Right atrium auricular region (tissue), 2 donors: ENCODE measurements at regions not wholly inside any gene's neighbourhood (a gene's known extent, or its start where the extent isn't known, plus 50 kb on each side); places are given as distances from the start of the nearest gene placed in this dataset.

Source experiments
- DNase-seq: peaks from one replicate; pipeline ENCODE4 v3.0.0-alpha.2; 2019; ENCODE audit warnings: low spot score
- H3K27ac ChIP-seq, 2 donors: fragments of 200-600 bp; sonication (generic); 1 replicate in 1 of 2; 2 replicates in 1 of 2; pipeline ENCODE4 v1.5.1; 2016 to 2019
- H3K27me3 ChIP-seq, 2 donors: fragments of 200-600 bp; sonication (generic); one replicate each; pipeline versions ENCODE4 v1.5.1 to v1.6.0; 2017 to 2019
- H3K36me3 ChIP-seq: fragments of 200-600 bp; sonication (generic); one replicate; pipeline ENCODE4 v1.5.1; 2016
- H3K4me1 ChIP-seq, 2 donors: fragments of 200-600 bp; sonication (generic); one replicate each; pipeline versions ENCODE4 v1.5.1 to v1.6.0; 2017 to 2019
- H3K4me3 ChIP-seq, 2 donors: fragments of 200-600 bp; sonication (generic); 1 replicate in 1 of 2; 2 replicates in 1 of 2; pipeline ENCODE4 v1.5.1; 2017 to 2019; ENCODE audit warnings: mild to moderate bottlenecking in 1 of 2, moderate library complexity in 1 of 2
- H3K9me3 ChIP-seq, 2 donors: fragments of 200-600 bp; sonication (generic); one replicate each; pipeline ENCODE4 v1.5.1; 2019
- TF ChIP-seq, protein P1 (sequence below), 2 donors: fragments of 200-600 bp; sonication (generic); IDR thresholded peaks; one replicate each; pipeline ENCODE4 v1.5.1; 2019; ENCODE audit warnings: antibody characterized with exemption in 2 of 2

- no peak overlapping the region for H3K27ac ChIP-seq
- no peaks in the 10 kb centered on the region for H3K9me3 ChIP-seq
- H3K27me3 ChIP-seq: no peaks in the 10 kb centered on the region
- no peak overlapping the region for H3K4me3 ChIP-seq
- no peak for DNase-seq
- no peaks in the 10 kb centered on the region for H3K36me3 ChIP-seq
- TF ChIP-seq, protein P1, sequence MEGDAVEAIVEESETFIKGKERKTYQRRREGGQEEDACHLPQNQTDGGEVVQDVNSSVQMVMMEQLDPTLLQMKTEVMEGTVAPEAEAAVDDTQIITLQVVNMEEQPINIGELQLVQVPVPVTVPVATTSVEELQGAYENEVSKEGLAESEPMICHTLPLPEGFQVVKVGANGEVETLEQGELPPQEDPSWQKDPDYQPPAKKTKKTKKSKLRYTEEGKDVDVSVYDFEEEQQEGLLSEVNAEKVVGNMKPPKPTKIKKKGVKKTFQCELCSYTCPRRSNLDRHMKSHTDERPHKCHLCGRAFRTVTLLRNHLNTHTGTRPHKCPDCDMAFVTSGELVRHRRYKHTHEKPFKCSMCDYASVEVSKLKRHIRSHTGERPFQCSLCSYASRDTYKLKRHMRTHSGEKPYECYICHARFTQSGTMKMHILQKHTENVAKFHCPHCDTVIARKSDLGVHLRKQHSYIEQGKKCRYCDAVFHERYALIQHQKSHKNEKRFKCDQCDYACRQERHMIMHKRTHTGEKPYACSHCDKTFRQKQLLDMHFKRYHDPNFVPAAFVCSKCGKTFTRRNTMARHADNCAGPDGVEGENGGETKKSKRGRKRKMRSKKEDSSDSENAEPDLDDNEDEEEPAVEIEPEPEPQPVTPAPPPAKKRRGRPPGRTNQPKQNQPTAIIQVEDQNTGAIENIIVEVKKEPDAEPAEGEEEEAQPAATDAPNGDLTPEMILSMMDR (IDR thresholded peaks at IDR 0.05): no peak
- H3K4me1 ChIP-seq: no peaks in the 10 kb centered on the region
Observed at GRCh38 chr4:124046190-124046589, 649.6 kb downstream of the SPRY1 start.

DNA sequence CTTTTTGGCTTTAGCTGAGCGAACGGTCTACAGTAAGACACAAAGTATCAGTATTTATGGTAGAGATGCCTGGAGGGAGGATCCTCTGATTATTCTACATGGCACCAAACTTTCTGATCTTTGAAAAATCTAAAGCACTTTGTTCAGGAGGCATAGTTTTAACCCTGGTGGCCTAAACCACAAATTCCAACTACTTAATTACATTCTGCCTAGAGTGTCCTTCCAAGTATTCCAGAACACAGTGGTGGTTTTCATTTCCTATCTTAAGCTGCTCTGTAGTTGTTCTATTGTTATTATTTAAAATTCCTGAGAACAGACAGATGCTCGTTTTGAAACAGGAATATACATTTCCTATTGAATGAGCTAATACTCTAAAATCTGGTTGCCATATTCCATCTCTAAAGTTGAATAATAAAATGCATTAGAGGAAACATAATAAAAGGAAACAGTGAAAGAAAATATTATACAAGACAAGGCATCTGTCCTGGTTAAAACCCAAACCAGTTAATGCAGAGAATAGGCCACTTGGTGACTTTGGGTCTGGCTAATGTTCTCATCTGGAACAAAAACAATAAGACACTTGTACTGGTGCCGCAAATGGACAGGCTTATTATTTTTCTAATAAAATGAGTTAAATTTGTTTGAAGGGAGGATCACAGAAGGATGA lies 657.4 kb downstream of the SPRY1 start:
- H3K27ac ChIP-seq: peak overlapping the region in 1 of 2 donors; percentile 9
- H3K36me3 ChIP-seq: no peaks in the 10 kb centered on the region
- TF ChIP-seq, protein P1 (IDR thresholded peaks at IDR 0.05): no peak
- no peaks in the 10 kb centered on the region for H3K27me3 ChIP-seq
- no peaks in the 10 kb centered on the region for H3K4me1 ChIP-seq
- H3K4me3 ChIP-seq: no peak overlapping the region
- DNase-seq: no peak
- H3K9me3 ChIP-seq: peaks cover 0 to 7% of the 10 kb centered on the region in 2 donors

DNA sequence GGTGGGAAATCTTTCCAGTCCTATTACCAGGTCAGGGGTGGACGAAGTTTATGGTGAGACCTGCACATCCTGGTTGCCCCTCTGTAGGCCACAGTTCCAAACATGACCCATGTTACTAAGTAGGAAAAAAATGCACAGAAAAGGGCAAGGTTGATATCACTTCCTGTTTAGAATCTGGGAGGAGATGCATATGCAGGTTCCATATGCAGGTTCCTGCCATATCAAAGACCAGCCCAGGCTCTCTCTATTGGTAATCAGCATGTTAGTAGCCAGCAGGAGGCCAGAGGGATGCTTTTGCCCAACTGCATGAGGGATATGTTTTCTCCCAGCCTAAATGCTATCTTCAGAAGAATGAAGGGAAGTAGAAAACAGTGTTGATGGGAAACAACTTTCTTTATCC lies 657.2 kb downstream of the ANKRD50 start:
- Histone ChIP-seq H3K4me1 (peaks cover 0 to 12% of the 10 kb centered on the region in 2 donors), H3K36me3 (no peaks in the 10 kb centered on the region), H3K9me3 (peaks cover 0 to 7% of the 10 kb centered on the region in 2 donors), H3K27me3 (no peaks in the 10 kb centered on the region), H3K27ac (peak overlapping the region in 1 of 2 donors; percentile 32), H3K4me3 (no peak overlapping the region)
- TF ChIP-seq, protein P1 (IDR thresholded peaks at IDR 0.05): no peak
- DNase-seq: no peak

DNA sequence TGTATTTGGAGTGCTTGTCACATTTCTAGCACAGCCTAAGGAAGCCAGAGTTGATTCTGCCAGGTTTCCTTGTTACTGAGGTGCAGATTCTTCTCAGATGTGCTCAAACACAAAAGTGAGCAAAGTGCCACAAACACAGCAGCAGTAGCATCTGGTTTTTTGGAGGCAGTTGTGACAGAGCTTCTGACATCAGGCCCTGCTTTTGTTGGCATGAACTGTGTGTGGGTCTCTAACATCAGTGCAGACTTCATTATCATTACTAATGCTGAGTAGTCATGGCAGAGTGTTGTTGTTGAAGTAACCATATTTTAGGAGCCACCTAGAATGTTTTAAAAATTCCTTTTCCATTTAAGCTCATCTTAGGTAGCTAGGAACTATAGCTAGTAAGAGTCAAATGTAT lies 656.6 kb downstream of the ANKRD50 start:
- H3K27ac ChIP-seq: peak overlapping the region in 1 of 2 donors; percentile 32
- H3K9me3 ChIP-seq: peaks cover 0 to 7% of the 10 kb centered on the region in 2 donors
- TF ChIP-seq, protein P1 (IDR thresholded peaks at IDR 0.05): no peak

GRCh38 chr4:124060261-124060918 lies 652.1 kb downstream of the ANKRD50 start:
- peak overlapping the region; percentile 70 to 87 for H3K27ac ChIP-seq
- H3K27me3 ChIP-seq: no peaks in the 10 kb centered on the region
- TF ChIP-seq, protein P1 (IDR thresholded peaks at IDR 0.05): no peak
- peaks cover 0 to 34% of the 10 kb centered on the region in 2 donors for H3K4me1 ChIP-seq
- peaks cover 0 to 7% of the 10 kb centered on the region in 2 donors for H3K9me3 ChIP-seq
- H3K4me3 ChIP-seq: no peak overlapping the region
- H3K36me3 ChIP-seq: no peaks in the 10 kb centered on the region
- DNase-seq: peak; percentile 87

More for the DNA sequence above, 656.6 kb downstream of the ANKRD50 start:
- Histone ChIP-seq H3K27me3 (no peaks in the 10 kb centered on the region), H3K4me3 (no peak overlapping the region), H3K4me1 (peaks cover 0 to 18% of the 10 kb centered on the region in 2 donors), H3K36me3 (no peaks in the 10 kb centered on the region)
- DNase-seq: no peak
